ENCODE measurements at regions not wholly inside any gene's neighbourhood (a gene's known extent, or its start where the extent isn't known, plus 50 kb on each side); places are given as distances from the start of the nearest gene placed in this dataset.
A peak's percentile ranks its signal among the peaks of the same experiment; 100 is the strongest.

- DNase-seq: no peak
Measured at GRCh38 chr3:177306252-177306651, 109.0 kb upstream of the TBL1XR1 start.

DNA sequence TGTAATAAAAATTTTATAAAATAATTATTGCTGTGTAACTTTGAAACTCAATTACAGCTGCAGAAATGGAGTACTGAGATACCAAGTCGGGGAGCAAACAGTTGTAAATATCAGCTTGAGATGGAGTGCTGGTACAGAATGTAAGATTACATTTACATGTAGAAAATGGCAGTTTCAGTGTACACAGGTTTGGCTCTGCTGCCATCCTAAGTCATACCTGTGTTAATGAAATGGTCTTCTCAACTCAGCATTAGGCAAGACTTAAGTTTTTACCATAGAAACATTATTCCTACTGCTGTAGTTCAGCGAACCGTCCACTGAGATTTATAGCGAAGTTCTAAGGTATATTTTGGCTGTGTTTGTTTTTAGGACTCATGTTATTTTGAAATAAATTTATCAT is 110.1 kb upstream of the TBL1XR1 start:
- DNase-seq: no peak

- no peak for DNase-seq
Measured at GRCh38 chr3:177307826-177308225, 110.5 kb upstream of the TBL1XR1 start.

GRCh38 chr3:177308286-177308685 is 111.0 kb upstream of the TBL1XR1 start:
- no peak for DNase-seq

- no peak for DNase-seq
Measured at GRCh38 chr3:177308911-177309310, 111.6 kb upstream of the TBL1XR1 start.

- DNase-seq: no peak
Measured at GRCh38 chr3:177312491-177312890, 115.2 kb upstream of the TBL1XR1 start.

DNA sequence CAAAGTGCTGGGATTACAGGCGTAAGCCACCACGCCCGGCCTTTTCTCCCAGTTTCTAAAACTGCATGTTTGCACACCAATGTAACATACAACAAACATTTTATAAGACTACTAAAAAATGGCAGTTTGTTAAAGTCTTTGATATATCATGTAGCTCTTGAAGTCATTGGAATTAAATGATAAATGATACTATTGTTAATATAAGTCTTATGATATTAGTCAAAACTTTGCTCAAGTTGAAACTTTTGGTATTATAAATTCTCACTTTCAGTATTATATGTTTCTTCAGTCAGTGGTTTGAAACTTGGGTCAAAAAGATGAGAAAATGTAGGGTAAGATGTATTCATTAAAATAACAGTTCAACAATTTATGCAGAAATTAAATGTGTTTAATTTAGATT is 117.6 kb upstream of the TBL1XR1 start:
- no peak for DNase-seq

DNA sequence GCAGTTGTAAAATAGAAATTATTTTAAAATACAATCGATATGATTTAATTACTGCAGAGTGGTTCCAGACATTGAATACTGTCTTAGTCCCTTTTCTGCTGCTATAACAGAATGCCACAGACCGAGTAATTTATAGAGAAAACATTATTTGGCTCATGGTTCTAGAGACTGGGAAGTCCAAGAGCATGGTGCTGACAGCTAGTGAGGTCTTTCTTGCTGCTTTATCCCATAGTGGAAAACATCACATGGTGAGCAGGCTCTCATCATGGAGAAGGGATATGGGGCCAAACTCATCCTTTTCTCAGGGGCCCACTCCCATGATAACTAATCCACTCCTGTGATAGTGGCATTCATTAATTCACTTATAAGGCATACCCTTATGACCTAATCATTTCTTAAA is 120.0 kb upstream of the TBL1XR1 start:
- DNase-seq: no peak

DNA sequence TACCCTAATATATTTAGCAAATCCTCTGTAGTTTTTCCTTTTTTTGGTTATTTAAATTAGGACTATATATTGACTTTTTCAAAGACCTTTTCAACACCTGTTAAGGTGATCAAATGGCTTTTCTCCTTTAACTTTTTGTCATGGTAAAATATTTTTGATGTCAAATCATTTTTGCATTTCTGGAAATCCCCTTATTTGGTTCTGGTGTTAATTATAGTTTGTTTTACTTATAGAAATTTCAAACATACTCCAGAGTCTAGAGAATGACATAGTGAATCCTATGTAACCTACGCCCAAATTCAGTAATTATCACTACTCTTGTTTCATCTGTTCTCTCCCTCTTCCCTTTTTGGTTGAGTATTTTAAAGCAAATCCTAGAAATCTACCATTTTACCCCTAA is 121.3 kb upstream of the TBL1XR1 start:
- no peak for DNase-seq

- no peak for DNase-seq
Measured at GRCh38 chr3:177320765-177321247, 123.5 kb upstream of the TBL1XR1 start.

DNA sequence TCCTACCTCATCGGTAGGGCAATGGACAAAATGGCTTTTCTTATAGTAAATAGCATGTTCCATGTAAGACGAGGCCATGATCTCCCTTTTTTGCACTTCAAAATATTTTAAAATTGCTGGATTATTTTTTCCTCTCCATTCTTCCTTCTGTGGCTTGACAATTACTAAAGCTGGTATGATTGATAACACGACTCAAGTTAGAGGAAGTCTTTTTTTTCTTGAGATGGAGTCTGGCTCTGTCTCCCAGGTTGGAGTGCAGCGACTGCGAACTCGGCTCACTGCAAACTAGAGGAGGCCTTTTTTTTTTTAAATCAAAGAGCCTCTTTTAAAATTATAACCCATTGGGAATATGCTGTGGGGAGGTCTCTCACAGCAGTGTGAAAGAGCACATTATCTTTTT is 124.5 kb upstream of the TBL1XR1 start:
- no peak for DNase-seq

DNA sequence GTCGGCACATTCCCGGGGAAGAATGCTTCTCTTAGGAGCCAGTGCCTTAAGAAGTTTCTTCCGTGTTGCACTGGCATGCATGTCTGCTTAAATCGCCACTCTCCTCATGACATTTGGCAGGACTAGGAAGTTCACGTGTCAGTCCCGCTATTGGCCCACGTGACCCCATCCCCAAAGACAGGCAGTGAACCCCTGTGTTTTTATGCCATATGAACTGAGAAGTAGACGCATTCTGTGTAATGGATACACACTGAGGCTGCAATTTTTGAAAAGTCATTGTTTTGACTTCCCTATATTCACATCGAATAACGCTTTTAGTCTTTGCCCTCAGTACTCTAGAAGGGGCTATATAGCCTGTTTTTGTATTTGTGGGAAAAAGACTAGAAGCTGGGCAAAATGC is 125.6 kb upstream of the TBL1XR1 start:
- DNase-seq: no peak

GRCh38 chr3:177329854-177330253 is 132.6 kb upstream of the TBL1XR1 start:
- no peak for DNase-seq

- no peak for DNase-seq
Measured at GRCh38 chr3:177330779-177331178, 133.5 kb upstream of the TBL1XR1 start.

DNA sequence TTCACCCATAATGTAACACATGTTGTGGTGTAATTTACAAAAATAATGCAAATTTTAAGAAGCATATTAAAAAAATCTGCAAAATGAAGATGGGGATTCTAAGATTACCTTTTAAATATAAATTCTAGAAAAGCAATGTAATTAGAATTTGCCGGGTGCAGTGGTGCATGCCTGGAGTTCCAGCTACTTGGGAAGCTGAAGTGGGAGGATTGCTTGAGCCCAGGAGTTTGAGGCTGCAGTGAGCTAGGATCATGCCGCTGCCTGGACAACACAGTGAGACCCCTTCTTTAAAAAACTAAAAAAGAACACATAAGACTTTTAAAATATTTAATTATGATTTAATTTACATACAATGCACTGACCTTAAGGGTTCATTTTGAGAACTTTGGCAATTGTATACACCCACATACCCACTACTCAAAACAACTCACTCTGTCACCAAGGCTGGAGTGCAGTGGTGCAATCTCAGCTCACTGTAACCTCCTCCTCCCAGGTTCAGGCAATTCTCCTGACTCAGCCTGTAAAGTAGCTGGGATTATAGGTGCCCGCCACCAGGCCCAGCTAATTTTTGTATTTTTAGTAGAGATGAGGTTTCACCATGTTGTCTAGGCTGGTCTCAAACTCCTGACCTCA is 134.0 kb upstream of the TBL1XR1 start:
- DNase-seq: no peak

- no peak for DNase-seq
Measured at GRCh38 chr3:177332955-177333354, 135.7 kb upstream of the TBL1XR1 start.

DNA sequence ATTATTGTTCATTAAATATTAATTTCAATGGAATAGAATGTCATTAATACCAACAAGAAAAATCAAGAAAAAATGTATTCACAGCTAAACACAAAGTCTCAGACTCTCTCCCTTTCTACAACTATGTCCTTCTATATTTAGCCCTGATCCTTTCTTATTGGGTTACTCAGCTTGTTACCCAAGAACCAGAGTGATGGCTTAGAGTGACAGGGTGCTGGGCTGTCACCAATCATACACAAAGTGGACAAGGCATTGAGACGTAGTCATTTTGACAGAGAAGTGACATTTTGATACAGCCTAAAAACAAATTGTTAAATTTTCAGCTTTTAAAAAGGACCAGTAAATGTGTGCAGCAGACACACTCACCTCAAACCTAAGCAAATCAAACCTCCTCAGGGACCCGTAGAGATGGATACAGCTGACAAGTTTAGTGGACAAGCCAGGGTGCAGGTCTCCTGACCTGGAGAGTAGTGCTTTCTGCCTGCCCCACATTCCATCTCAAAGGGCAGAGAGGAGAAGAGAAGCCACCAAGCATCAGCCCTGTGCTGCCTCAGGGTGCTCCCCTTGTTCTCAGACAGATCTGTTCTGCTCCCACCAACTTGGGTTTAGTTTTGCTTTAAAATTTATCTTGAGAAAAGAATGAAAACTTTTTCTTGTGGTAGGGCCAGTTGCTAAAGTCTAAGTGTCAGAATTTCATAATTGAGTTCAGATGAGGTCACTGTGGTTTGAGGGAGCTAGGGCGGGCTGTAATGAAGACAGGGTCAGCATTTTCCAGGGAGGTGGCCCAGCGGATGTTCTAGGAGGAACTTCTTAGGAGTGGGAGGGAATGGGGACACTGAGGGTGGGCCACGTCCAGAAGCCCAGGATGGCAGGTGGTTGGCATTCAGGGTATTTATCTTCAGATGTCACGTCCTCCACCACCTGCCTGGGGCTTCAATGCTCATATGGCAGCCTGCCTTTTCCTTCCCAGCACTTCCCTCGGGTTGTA is 136.5 kb upstream of the TBL1XR1 start:
- no peak for DNase-seq

- no peak for DNase-seq
Measured at GRCh38 chr3:177334803-177335202, 137.5 kb upstream of the TBL1XR1 start.

DNA sequence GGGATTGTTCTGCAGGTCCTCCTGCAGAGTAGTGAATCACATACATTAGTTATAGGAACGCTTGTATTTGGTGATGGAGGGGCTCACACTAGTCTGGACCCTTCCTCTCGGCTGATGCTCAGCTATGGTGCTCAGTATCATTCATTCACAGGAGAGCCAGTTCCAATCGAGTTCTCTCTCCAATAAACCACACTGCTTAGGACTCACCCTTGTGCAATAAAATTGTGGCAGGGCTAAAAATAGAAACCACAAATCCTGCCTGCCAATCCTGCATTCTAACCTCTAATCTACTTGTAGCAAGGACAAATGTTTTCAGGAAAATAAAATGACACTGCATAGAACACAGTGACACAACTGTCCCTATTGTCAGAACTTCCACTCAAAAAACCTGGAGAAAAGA is 138.4 kb upstream of the TBL1XR1 start:
- no peak for DNase-seq

GRCh38 chr3:177336873-177337450 is 139.7 kb upstream of the TBL1XR1 start:
- DNase-seq: no peak

GRCh38 chr3:177337541-177338331 is 140.5 kb upstream of the TBL1XR1 start:
- no peak for DNase-seq

DNA sequence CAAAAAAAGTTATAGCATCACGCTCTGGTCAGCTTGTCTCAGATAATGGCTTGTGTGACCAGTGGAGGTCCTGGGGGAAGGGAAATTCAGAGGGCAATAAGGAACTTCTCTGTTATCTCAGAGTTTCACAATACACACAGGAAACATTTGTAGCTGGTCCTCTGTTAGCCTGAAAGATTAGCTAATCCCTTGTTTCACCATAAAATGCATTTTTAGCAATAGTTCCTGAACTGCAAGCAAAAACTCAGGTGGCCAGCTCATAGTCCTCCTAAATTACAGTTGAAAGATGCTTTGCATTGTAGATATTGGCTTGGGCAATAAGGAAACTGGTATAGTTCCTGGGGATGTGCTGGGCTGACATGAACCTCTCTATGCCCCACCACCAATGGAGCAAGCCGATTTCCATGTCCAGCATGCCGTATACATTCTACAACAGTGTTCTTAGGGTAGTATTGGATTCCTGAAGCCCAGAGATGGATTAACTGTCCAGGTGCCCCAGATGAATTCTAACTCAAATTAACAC is 141.5 kb upstream of the TBL1XR1 start:
- DNase-seq: peak; percentile 67
